Iris pigment epithelial cell (primary cell): ENCODE measurements at regions not wholly inside any gene's neighbourhood (a gene's known extent, or its start where the extent isn't known, plus 50 kb on each side); places are given as distances from the start of the nearest gene placed in this dataset.

Source experiments
- DNase-seq: peaks from one replicate; pipeline ENCODE4 v3.0.0-alpha.2; 2011; ENCODE audit warnings: low read depth

GRCh38 chr11:70535191-70535971, 137.1 kb downstream of the CTTN start:
- DNase-seq, result no peak

GRCh38 chr11:70536051-70536877, 137.9 kb downstream of the CTTN start:
- no peak for DNase-seq

- DNase-seq, result no peak
Measured at GRCh38 chr11:70537576-70538571, 139.5 kb downstream of the CTTN start.

DNA sequence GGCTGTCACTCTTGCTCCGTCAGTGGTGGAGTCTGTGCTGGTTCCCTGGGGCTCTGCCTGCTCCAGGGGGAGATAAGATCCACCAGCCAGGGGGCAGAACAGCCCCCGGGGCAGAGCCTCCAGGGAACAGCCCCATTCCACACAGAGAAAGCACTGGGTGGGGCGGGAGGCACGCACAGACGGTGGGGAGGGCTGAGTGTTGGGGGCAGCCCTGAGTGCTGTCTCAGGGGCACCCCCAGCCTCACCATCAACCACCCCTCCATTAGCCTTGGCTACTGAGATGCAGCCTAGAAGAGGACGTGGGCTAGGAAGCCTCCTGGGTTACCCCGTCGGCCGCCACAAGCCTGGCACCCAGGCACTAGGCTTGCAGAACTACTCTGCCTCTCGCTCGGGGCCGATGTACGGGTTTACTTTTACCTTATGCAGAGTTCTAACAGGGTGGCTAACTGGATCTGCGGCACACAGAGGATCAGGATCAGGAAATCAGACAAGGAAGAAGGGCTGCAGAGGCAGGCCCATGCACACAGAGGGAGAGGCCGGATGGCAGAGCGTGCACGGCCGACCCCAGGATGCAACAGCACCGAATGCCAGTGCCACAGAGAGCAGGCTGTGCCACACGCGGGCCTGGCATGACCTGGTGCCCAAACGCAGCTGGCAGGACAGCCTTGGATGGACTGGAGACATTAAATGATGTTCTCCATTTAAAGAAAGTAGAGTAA, 140.5 kb downstream of the CTTN start:
- no peak for DNase-seq

- no peak for DNase-seq
Measured at GRCh38 chr11:70539360-70540095, 141.2 kb downstream of the CTTN start.

- DNase-seq, result no peak
Measured at GRCh38 chr11:70540196-70540595, 141.9 kb downstream of the CTTN start.

DNA sequence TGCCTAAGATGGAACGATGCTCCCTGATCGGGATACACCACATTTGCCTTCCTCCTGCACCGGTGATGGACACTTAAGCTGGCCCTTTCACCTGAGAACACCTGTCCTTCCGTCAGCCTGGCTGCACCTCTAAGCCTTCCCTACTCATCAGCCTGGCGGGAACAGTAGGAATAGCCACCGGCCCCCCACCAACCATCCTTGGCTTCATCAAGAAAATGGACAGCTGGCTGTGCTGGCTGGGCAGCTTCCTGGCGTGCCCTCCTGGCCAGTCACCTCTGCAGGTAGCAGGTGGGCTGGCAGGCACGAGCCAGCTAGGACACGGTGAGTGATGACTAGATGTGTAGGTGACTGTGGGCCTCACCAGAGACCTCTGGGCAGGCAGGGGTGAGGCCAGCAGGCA, 142.8 kb downstream of the CTTN start:
- DNase-seq, result no peak

DNA sequence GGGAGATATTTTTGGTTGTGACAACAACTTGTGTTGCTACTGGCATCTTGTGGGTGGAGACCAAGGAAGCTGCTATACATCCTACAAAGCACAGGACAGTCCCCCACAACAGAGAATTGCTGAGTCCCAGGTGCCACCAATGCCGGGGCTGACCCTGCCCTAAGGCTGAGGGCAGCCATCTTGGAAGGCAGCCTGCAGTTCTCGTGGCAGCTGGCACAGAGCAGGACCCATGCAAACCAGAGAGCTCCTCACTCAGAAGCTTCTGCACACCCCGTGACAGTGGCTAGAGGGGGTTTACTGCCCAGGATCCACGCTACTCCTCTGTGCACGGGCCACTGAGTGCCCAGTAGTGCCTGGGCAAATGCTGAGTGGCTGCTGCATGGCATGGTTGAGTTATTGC, 143.4 kb downstream of the CTTN start:
- DNase-seq, result no peak

DNA sequence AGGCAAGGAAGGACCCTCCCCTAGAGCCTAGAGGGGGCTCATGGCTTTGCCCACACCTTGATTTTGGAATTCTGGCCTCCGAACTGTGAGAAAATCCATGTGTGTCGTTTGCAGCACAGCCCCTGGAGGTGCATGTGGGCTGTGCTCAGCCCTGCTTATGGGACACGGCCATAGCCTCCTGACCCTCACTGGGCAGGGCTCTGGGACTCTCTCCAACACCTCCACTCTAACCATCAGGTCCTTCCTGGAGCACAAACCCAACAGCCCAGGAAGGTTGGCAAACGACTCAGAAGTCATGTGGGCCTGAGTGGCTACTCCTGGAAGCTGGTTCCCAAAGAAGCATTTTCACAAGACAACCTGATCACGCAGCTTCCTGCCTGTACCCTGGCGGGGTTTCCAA, 144.1 kb downstream of the CTTN start:
- no peak for DNase-seq

- no peak for DNase-seq
Measured at GRCh38 chr11:70542811-70543210, 144.5 kb downstream of the CTTN start.

- DNase-seq, result no peak
Measured at GRCh38 chr11:70543611-70544010, 145.3 kb downstream of the CTTN start.

- no peak for DNase-seq
Measured at GRCh38 chr11:70544067-70544773, 145.9 kb downstream of the CTTN start.

- no peak for DNase-seq
Measured at GRCh38 chr11:70544774-70545609, 146.7 kb downstream of the CTTN start.

- DNase-seq, result no peak
Measured at GRCh38 chr11:70545610-70545912, 147.2 kb downstream of the CTTN start.

DNA sequence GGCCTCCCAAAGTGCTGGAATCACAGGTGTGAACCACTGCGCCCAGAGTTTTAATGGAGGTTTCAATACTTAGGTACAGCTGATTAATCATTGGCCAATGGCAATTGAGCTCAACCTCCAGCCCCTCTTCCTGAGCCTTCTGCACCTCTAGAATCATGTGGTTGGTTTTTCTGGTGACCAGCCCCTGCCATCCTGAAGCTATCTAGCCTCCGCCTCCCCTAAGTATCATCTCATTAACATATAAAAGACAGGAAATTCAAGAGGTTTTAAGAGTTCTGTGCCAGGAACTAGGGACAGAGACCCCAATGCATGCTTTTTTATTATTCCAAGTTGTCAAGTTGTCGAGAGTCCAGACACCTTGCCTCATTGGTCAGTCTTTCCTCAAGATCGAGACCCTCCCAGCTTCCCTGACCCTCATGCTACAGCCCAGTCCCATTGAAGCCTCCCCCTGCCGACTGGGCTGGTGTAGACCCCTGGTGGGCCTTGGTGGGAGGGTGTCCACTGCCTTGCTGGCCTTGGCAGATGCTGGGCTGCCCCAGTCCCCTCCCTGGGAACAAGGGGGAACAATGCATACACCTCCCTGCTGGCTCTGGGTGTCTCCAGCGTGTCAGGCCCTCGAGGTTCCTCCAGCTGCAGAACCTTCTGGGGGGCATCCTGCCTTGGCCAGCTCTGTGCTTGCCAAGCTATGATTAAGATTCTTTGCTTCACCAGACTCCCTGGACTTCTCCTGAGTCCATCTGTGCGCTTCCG, 148.0 kb downstream of the CTTN start:
- DNase-seq, result no peak

DNA sequence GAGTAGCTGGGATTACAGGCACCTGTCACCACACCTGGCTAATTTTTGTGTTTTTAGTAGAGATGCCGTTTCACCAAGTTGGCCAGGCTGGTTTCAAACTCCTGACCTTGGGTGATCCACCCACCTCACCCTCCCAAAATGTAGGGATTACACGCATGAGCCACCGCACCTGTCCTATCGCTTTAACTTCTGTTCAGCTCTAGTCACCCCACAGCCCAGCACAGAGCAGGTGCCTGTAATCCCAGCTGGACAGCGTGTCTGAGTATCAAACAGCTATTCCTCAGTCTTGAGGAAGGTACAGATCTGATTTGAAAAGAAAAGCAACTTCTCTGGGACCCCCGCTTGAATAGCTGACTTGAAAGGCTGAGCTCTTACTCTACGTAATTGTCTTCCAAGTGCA, 149.1 kb downstream of the CTTN start:
- no peak for DNase-seq

DNA sequence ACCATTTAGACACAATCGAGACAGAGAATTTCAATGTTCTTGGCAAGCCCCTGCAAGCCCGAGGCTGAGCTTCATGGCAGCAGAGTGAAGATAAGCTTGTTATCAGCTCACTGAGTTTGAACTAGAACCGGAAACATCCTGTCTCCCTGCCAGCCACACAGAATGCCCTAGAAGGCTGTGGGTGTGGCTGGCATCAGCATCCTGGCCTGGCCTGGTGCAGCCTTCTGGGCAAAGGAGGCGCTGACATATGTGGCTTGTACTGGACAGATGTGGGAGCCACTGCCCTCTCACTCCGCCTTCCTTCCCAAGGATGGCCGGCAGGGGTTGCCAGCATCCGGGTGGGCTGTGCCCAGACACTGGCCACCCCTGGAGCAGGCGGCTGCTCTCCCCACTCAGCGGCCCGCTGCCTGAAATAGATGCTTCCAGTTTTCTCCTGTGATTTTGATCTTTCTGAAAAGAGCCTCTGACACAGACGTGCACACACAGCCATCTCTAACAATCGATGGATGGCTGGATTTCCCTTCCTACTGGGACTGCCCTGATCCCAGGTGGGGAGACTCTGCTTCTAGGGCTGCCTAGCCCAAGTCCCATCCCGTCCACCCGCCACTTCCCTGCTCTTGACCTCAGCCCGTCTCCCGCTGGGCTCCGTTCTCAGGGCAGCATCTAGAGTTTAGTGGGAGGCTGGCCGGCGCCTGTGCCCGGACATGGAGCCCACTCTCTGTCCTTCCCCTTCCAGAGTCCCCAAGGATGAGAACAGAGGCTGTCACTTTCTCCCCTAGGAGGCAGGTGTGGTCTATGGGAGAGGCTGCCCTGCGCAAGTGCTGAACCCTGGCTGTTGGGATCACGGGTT, 149.7 kb downstream of the CTTN start:
- no peak for DNase-seq

- DNase-seq, result no peak
Measured at GRCh38 chr11:70548976-70549375, 150.6 kb downstream of the CTTN start.
